K562 (cell line): ENCODE measurements at regions not wholly inside any gene's neighbourhood (a gene's known extent, or its start where the extent isn't known, plus 50 kb on each side); places are given as distances from the start of the nearest gene placed in this dataset.

Experiments used
- EZH2 ChIP-seq: IDR thresholded peaks from 2 replicates; pipeline ENCODE4 v1.6.1; 2012; ENCODE audit warnings: low read depth, mild to moderate bottlenecking, inconsistent platforms, low read length, borderline replicate concordance
- FOXA3 ChIP-seq, 2 experiments: fragments of 450-650 bp in 1 of 2; sonication (generic) in 1 of 2; formaldehyde crosslinking; IDR thresholded peaks in 1 of 2; conservative IDR thresholded peaks in 1 of 2; 2 replicates each; pipeline versions ENCODE4 v1.4.0 to v1.8.0; 2020 to 2022; ENCODE audit warnings: mild to moderate bottlenecking in 2 of 2, missing genetic modification reagents in 1 of 2
- MEIS2 ChIP-seq: fragments of 450-650 bp; IDR thresholded peaks from 2 replicates; pipeline ENCODE4 v1.6.1; 2014; ENCODE audit warnings: mild to moderate bottlenecking; ENCODE audit not compliant: partially characterized antibody
- MXI1 ChIP-seq: IDR thresholded peaks from 2 replicates; pipeline ENCODE4 v1.6.1; 2011; ENCODE audit warnings: low read depth, mild to moderate bottlenecking, improper control_type of control experiment, low read length
- NELFE ChIP-seq: IDR thresholded peaks from 2 replicates; pipeline ENCODE4 v1.6.1; 2011; ENCODE audit warnings: mild to moderate bottlenecking; ENCODE audit not compliant: insufficient read depth, insufficient read length
- SIN3A ChIP-seq, 2 experiments: fragments of 150-350 bp in 1 of 2; IDR thresholded peaks; 2 replicates each; pipeline ENCODE4 v1.6.1; 2011 to 2016; ENCODE audit warnings: borderline replicate concordance in 2 of 2, low read depth in 2 of 2, low read length in 2 of 2, mild to moderate bottlenecking in 2 of 2, moderate library complexity in 2 of 2; ENCODE audit not compliant: control insufficient read depth in 1 of 2
- U2AF1 ChIP-seq: fragments of 200-400 bp; formaldehyde crosslinking; optimal IDR thresholded peaks from 2 replicates; pipeline ENCODE3; 2017; ENCODE audit warnings: mild to moderate bottlenecking, low read depth, low read length, moderate library complexity
- ZNF274 ChIP-seq: IDR thresholded peaks from 2 replicates; pipeline ENCODE4 v1.6.1; 2011; ENCODE audit warnings: low read depth, mild to moderate bottlenecking, low read length, moderate library complexity, borderline replicate concordance
- TF ChIP-seq, protein P1 (sequence below), 3 experiments: IDR thresholded peaks in 2 of 3; conservative IDR thresholded peaks in 1 of 3; 2 replicates each; pipeline ENCODE4 v1.5.1; 2011 to 2012; ENCODE audit warnings: low read length in 3 of 3, mild to moderate bottlenecking in 3 of 3, control low read depth in 2 of 3, improper control_type of control experiment in 1 of 3, inconsistent platforms in 1 of 3, low read depth in 1 of 3, mixed read lengths in 1 of 3, moderate library complexity in 1 of 3; ENCODE audit not compliant: insufficient read depth in 2 of 3
- TF ChIP-seq, protein P2 (sequence below): IDR thresholded peaks from 2 replicates; pipeline ENCODE4 v1.6.1; 2016; ENCODE audit warnings: missing genetic modification characterization, missing compliant biosample characterization
- TF ChIP-seq, protein P3 (sequence below), 2 experiments: fragments of 450-650 bp; conservative IDR thresholded peaks; 2 replicates each; pipeline ENCODE4 v1.6.1; 2017; ENCODE audit warnings: mild to moderate bottlenecking in 2 of 2, moderate library complexity in 2 of 2
- TF ChIP-seq, protein P4 (sequence below): sonication (generic); formaldehyde crosslinking; IDR thresholded peaks from 2 replicates; pipeline ENCODE4 v1.8.1; 2023; ENCODE audit warnings: mild to moderate bottlenecking, missing genetic modification reagents
- TF ChIP-seq, protein P5 (sequence below): sonication (generic); formaldehyde crosslinking; IDR thresholded peaks from 2 replicates; pipeline ENCODE4 v1.8.1; 2022; ENCODE audit warnings: missing genetic modification reagents

DNA sequence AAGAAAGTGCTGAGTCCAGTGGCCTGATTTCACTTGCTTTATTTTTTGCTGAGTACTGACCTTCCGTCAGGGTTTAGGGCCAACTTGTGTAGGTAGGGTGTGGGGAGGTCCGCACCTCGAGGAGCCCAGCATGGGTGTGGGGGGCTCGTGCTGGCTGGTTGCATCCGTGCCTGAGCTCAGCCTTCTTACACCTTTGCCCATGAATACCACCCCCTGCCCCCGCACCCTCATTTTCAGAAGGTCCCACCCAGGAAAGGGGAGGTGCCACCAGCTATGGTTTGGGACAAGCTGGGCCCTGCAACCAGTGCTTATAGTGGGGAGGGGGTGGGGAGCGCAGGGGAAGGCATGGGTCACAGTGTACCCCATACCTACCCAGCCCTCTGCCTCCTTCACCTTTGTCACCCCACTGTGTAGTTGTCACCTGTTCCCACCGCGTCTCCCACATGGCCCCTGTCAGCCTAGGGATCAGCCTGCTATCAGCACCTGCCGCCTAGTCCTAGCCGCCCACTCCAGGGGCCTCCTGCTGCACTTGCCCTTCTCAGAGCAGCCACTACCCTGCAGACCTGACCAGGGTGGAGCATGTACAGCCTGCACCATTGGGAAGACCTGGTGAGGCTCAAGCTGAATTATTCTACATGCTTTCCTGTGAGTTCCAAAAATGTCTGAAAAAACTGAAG, 146.2 kb upstream of the RET start:
- TF ChIP-seq, protein P1, sequence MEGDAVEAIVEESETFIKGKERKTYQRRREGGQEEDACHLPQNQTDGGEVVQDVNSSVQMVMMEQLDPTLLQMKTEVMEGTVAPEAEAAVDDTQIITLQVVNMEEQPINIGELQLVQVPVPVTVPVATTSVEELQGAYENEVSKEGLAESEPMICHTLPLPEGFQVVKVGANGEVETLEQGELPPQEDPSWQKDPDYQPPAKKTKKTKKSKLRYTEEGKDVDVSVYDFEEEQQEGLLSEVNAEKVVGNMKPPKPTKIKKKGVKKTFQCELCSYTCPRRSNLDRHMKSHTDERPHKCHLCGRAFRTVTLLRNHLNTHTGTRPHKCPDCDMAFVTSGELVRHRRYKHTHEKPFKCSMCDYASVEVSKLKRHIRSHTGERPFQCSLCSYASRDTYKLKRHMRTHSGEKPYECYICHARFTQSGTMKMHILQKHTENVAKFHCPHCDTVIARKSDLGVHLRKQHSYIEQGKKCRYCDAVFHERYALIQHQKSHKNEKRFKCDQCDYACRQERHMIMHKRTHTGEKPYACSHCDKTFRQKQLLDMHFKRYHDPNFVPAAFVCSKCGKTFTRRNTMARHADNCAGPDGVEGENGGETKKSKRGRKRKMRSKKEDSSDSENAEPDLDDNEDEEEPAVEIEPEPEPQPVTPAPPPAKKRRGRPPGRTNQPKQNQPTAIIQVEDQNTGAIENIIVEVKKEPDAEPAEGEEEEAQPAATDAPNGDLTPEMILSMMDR (IDR thresholded peaks at IDR 0.05 in 2 of 3, conservative IDR thresholded peaks at IDR 0.05 in 1 of 3; ENCODE audit: insufficient read depth in 2 of 3, low read depth in 1 of 3, low read length in 3 of 3) = no peak
- TF ChIP-seq NELFE = no peak
- TF ChIP-seq MXI1 = no peak
- no peak for TF ChIP-seq EZH2
- TF ChIP-seq FOXA3 (CRISPR knock-in tag; conservative IDR thresholded peaks at IDR 0.05 in 1 of 2, IDR thresholded peaks at IDR 0.05 in 1 of 2) = no peak
- TF ChIP-seq, protein P2, sequence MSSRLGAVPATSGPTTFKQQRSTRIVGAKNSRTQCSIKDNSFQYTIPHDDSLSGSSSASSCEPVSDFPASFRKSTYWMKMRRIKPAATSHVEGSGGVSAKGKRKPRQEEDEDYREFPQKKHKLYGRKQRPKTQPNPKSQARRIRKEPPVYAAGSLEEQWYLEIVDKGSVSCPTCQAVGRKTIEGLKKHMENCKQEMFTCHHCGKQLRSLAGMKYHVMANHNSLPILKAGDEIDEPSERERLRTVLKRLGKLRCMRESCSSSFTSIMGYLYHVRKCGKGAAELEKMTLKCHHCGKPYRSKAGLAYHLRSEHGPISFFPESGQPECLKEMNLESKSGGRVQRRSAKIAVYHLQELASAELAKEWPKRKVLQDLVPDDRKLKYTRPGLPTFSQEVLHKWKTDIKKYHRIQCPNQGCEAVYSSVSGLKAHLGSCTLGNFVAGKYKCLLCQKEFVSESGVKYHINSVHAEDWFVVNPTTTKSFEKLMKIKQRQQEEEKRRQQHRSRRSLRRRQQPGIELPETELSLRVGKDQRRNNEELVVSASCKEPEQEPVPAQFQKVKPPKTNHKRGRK = no peak
- TF ChIP-seq, protein P3, sequence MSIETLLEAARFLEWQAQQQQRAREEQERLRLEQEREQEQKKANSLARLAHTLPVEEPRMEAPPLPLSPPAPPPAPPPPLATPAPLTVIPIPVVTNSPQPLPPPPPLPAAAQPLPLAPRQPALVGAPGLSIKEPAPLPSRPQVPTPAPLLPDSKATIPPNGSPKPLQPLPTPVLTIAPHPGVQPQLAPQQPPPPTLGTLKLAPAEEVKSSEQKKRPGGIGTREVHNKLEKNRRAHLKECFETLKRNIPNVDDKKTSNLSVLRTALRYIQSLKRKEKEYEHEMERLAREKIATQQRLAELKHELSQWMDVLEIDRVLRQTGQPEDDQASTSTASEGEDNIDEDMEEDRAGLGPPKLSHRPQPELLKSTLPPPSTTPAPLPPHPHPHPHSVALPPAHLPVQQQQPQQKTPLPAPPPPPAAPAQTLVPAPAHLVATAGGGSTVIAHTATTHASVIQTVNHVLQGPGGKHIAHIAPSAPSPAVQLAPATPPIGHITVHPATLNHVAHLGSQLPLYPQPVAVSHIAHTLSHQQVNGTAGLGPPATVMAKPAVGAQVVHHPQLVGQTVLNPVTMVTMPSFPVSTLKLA (conservative IDR thresholded peaks at IDR 0.05) = no peak
- no peak for TF ChIP-seq SIN3A (IDR thresholded peaks at IDR 0.05; ENCODE audit: borderline replicate concordance in 2 of 2, control insufficient read depth in 1 of 2, low read depth in 2 of 2, low read length in 2 of 2)
- TF ChIP-seq U2AF1 = no peak
- no peak for TF ChIP-seq MEIS2
- TF ChIP-seq, protein P4, sequence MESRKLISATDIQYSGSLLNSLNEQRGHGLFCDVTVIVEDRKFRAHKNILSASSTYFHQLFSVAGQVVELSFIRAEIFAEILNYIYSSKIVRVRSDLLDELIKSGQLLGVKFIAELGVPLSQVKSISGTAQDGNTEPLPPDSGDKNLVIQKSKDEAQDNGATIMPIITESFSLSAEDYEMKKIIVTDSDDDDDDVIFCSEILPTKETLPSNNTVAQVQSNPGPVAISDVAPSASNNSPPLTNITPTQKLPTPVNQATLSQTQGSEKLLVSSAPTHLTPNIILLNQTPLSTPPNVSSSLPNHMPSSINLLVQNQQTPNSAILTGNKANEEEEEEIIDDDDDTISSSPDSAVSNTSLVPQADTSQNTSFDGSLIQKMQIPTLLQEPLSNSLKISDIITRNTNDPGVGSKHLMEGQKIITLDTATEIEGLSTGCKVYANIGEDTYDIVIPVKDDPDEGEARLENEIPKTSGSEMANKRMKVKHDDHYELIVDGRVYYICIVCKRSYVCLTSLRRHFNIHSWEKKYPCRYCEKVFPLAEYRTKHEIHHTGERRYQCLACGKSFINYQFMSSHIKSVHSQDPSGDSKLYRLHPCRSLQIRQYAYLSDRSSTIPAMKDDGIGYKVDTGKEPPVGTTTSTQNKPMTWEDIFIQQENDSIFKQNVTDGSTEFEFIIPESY (CRISPR knock-in tag) = no peak
- TF ChIP-seq, protein P5, sequence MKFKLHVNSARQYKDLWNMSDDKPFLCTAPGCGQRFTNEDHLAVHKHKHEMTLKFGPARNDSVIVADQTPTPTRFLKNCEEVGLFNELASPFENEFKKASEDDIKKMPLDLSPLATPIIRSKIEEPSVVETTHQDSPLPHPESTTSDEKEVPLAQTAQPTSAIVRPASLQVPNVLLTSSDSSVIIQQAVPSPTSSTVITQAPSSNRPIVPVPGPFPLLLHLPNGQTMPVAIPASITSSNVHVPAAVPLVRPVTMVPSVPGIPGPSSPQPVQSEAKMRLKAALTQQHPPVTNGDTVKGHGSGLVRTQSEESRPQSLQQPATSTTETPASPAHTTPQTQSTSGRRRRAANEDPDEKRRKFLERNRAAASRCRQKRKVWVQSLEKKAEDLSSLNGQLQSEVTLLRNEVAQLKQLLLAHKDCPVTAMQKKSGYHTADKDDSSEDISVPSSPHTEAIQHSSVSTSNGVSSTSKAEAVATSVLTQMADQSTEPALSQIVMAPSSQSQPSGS (CRISPR knock-in tag) = no peak
- TF ChIP-seq ZNF274 = no peak
